CD14-positive monocyte (primary cell): ENCODE measurements at regions not wholly inside any gene's neighbourhood (a gene's known extent, or its start where the extent isn't known, plus 50 kb on each side); places are given as distances from the start of the nearest gene placed in this dataset.

ENCODE experiments used
- DNase-seq, 3 donors: peaks; one replicate each; pipeline ENCODE4 v3.0.0-alpha.2; 2011 to 2022
- H2AFZ ChIP-seq: 2 replicates; pipeline ENCODE4 v1.6.0; 2012; ENCODE audit warnings: mild to moderate bottlenecking, low read depth, low read length, inconsistent platforms; ENCODE audit not compliant: insufficient read depth, poor library complexity, severe bottlenecking
- H3K27ac ChIP-seq, 2 donors: 1 replicate in 1 of 2; 2 replicates in 1 of 2; pipeline ENCODE4 v1.5.1; 2012 to 2013; ENCODE audit warnings: low read length in 2 of 2, control low read depth in 1 of 2, inconsistent platforms in 1 of 2, low read depth in 1 of 2, mild to moderate bottlenecking in 1 of 2
- H3K27me3 ChIP-seq, 2 donors: one replicate each; pipeline versions ENCODE4 v1.6.0 to v1.6.1; 2011 to 2013; ENCODE audit warnings: low read length in 2 of 2; ENCODE audit not compliant: control insufficient read depth in 2 of 2, insufficient read depth in 2 of 2
- H3K36me3 ChIP-seq, 2 donors: replicated peaks in 1 of 2; 1 replicate in 1 of 2; 2 replicates in 1 of 2; pipeline versions ENCODE4 v1.5.1 to v1.6.1; 2012 to 2013; ENCODE audit warnings: low read length in 2 of 2, control low read depth in 1 of 2, inconsistent platforms in 1 of 2, mild to moderate bottlenecking in 1 of 2; ENCODE audit not compliant: insufficient read depth in 2 of 2, control insufficient read depth in 1 of 2
- H3K4me1 ChIP-seq, 2 donors: 1 replicate in 1 of 2; 2 replicates in 1 of 2; pipeline versions ENCODE4 v1.5.1 to v1.6.1; 2012 to 2013; ENCODE audit warnings: low read length in 2 of 2, control low read depth in 1 of 2, inconsistent platforms in 1 of 2, mild to moderate bottlenecking in 1 of 2, moderate library complexity in 1 of 2; ENCODE audit not compliant: insufficient read depth in 2 of 2, control insufficient read depth in 1 of 2
- H3K4me2 ChIP-seq: replicated peaks from 2 replicates; pipeline ENCODE3; 2012; ENCODE audit warnings: low read length, moderate library complexity, mild to moderate bottlenecking; ENCODE audit not compliant: poor library complexity, severe bottlenecking; ENCODE audit errors: extremely low read depth
- H3K4me3 ChIP-seq, 3 experiments: fragments of 200-600 bp in 1 of 3; sonication (generic) in 1 of 3; replicated peaks in 1 of 3; 1 replicate in 2 of 3; 2 replicates in 1 of 3; pipeline ENCODE4 v1.5.1; 2011 to 2013; ENCODE audit warnings: low read length in 3 of 3, mild to moderate bottlenecking in 3 of 3, control low read depth in 2 of 3, low read depth in 2 of 3, inconsistent platforms in 1 of 3, moderate library complexity in 1 of 3
- H3K79me2 ChIP-seq: 2 replicates; pipeline ENCODE4 v1.6.0; 2012; ENCODE audit warnings: mild to moderate bottlenecking, control low read depth, inconsistent platforms, low read length, moderate library complexity; ENCODE audit not compliant: insufficient read depth
- H3K9ac ChIP-seq: 2 replicates; pipeline ENCODE4 v1.6.0; 2017; ENCODE audit warnings: low read length, mild to moderate bottlenecking; ENCODE audit not compliant: insufficient read depth, poor library complexity, severe bottlenecking
- H3K9me3 ChIP-seq, 2 donors: replicated peaks in 1 of 2; 1 replicate in 1 of 2; 2 replicates in 1 of 2; pipeline versions ENCODE4 v1.5.1 to v1.6.1; 2012 to 2013; ENCODE audit warnings: low read length in 2 of 2, control low read depth in 1 of 2; ENCODE audit not compliant: control insufficient read depth in 1 of 2, insufficient read depth in 1 of 2
- H4K20me1 ChIP-seq: 2 replicates; pipeline ENCODE4 v1.6.0; 2012; ENCODE audit warnings: mild to moderate bottlenecking, low read length, control low read depth, moderate library complexity; ENCODE audit not compliant: insufficient read depth
- H3K27ac Mint-ChIP-seq, 7 donors: one replicate each; pipeline ENCODE4 v1.8.0; 2020; ENCODE audit warnings: mild to moderate bottlenecking in 7 of 7, mixed read lengths in 7 of 7, moderate library complexity in 6 of 7, inconsistent platforms in 2 of 7
- H3K27me3 Mint-ChIP-seq, 3 donors: one replicate each; pipeline ENCODE4 v1.8.0; 2021 to 2022; ENCODE audit warnings: low read depth in 3 of 3, mild to moderate bottlenecking in 3 of 3, mixed read lengths in 3 of 3, moderate library complexity in 3 of 3, inconsistent platforms in 1 of 3
- H3K36me3 Mint-ChIP-seq, 2 donors: one replicate each; pipeline ENCODE4 v1.8.0; 2020; ENCODE audit warnings: mixed read lengths in 2 of 2, inconsistent platforms in 1 of 2, mild to moderate bottlenecking in 1 of 2
- H3K4me1 Mint-ChIP-seq: one replicate; pipeline ENCODE4 v1.8.0; 2020; ENCODE audit warnings: mild to moderate bottlenecking, mixed read lengths
- H3K4me3 Mint-ChIP-seq, 2 donors: one replicate each; pipeline ENCODE4 v1.8.0; 2020; ENCODE audit warnings: mild to moderate bottlenecking in 2 of 2, mixed read lengths in 2 of 2, moderate library complexity in 1 of 2
- H3K9me3 Mint-ChIP-seq, 7 donors: one replicate each; pipeline ENCODE4 v1.8.0; 2020 to 2022; ENCODE audit warnings: mixed read lengths in 7 of 7, mild to moderate bottlenecking in 6 of 7, moderate library complexity in 6 of 7, inconsistent platforms in 2 of 7
- WGBS: methylation state at CpG from one replicate; pipeline ENCODE4 v1.1.5; 2013; ENCODE audit warnings: missing lambda C conversion rate; ENCODE audit not compliant: insufficient coverage; 5-methylcytosine and 5-hydroxymethylcytosine counted together
- intact Hi-C, 2 donors: fragments of 100-400 bp; cut with micrococcal nuclease; formaldehyde crosslinking; loops; one replicate each; pipeline versions ENCODE4 v1.15.0 to v1.15.1; 2023
- TF ChIP-seq, protein P1 (sequence below): fragments of 200-600 bp; IDR thresholded peaks from one replicate; pipeline ENCODE4 v1.8.0; 2022; ENCODE audit warnings: antibody characterized with exemption, mild to moderate bottlenecking

DNA sequence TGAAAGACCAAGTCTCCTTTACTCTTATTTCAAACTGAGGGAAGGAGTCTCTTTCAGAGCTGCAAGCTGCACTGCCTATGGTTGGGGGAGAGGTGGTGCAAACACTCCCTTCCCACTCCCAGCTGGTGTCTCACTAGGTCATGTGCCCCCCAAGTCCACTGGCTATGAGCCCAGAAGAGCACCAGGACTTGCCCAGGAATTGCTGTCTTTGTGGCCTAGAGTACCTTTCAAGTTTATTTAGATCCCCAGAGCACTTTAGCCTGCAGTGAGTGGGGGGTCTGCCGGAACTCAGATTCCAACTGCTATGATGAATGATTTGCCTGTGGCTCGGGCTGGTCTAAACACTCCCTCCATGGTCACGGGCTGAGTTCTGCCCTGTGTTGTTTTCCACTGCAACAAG is 192.6 kb upstream of the CITED2 start:
- Histone ChIP-seq H4K20me1 (no peaks in the 10 kb centered on the region), H3K79me2 (no peaks in the 10 kb centered on the region), H3K9ac (no peak overlapping the region), H3K4me3 (no peak overlapping the region), H3K4me2 (no peak overlapping the region), H3K4me1 (peaks cover 25 to 31% of the 10 kb centered on the region in 2 donors), H3K36me3 (no peaks in the 10 kb centered on the region), H2AFZ (no peak overlapping the region), H3K27ac (no peak overlapping the region), H3K9me3 (peaks cover 0 to 4% of the 10 kb centered on the region in 2 donors), H3K27me3 (no peaks in the 10 kb centered on the region)
- H3K4me3 Mint-ChIP-seq: no peak overlapping the region
- intact Hi-C loops: no loop called here
- H3K27ac Mint-ChIP-seq: peak overlapping the region in 3 of 7 donors; percentile 49 to 85 (median 76)
- H3K4me1 Mint-ChIP-seq: peaks cover 39% of the 10 kb centered on the region
- 82% methylated on average over 2 of the region's 3 CpGs for WGBS
- H3K9me3 Mint-ChIP-seq: peaks cover 2 to 10% (median 4%) of the 10 kb centered on the region in 7 donors
- no peaks in the 10 kb centered on the region for H3K36me3 Mint-ChIP-seq
- TF ChIP-seq, protein P1, sequence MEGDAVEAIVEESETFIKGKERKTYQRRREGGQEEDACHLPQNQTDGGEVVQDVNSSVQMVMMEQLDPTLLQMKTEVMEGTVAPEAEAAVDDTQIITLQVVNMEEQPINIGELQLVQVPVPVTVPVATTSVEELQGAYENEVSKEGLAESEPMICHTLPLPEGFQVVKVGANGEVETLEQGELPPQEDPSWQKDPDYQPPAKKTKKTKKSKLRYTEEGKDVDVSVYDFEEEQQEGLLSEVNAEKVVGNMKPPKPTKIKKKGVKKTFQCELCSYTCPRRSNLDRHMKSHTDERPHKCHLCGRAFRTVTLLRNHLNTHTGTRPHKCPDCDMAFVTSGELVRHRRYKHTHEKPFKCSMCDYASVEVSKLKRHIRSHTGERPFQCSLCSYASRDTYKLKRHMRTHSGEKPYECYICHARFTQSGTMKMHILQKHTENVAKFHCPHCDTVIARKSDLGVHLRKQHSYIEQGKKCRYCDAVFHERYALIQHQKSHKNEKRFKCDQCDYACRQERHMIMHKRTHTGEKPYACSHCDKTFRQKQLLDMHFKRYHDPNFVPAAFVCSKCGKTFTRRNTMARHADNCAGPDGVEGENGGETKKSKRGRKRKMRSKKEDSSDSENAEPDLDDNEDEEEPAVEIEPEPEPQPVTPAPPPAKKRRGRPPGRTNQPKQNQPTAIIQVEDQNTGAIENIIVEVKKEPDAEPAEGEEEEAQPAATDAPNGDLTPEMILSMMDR: no peak
- H3K27me3 Mint-ChIP-seq: no peaks in the 10 kb centered on the region
- no peak for DNase-seq

DNA sequence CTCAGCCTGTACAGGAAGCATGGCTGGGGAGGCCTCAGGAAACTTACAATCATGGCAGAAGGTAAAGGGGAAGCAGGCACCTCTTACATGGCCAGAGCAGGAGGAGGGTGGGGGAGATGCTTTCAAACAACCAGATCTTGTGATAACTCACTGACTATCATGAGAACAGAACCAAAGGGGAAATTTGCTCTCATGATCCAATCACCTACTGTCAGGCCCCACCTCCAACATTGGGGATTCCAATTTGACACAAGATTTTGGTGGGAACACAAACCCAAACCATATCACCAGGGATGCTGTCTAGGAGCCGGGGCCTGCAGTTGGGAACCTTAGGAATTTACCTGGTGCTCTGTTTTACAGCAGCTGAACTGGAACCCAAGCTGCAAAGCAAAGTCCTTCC is 191.1 kb upstream of the CITED2 start:
- Mint-ChIP-seq H3K4me3 (no peak overlapping the region), H3K9me3 (peaks cover 13 to 22% (median 16%) of the 10 kb centered on the region in 7 donors), H3K4me1 (peaks cover 39% of the 10 kb centered on the region), H3K36me3 (no peaks in the 10 kb centered on the region), H3K27me3 (peaks cover 0 to 2% (median 0%) of the 10 kb centered on the region in 3 donors), H3K27ac (no peak overlapping the region)
- no peak overlapping the region for H3K4me3 ChIP-seq
- no peak overlapping the region for H2AFZ ChIP-seq
- H3K4me2 ChIP-seq: no peak overlapping the region
- no peaks in the 10 kb centered on the region for H3K79me2 ChIP-seq
- no peaks in the 10 kb centered on the region for H3K27me3 ChIP-seq
- H3K4me1 ChIP-seq: peaks cover 25 to 31% of the 10 kb centered on the region in 2 donors
- no peak overlapping the region for H3K9ac ChIP-seq
- H4K20me1 ChIP-seq: no peaks in the 10 kb centered on the region
- TF ChIP-seq, protein P1: no peak
- peaks cover 4 to 6% of the 10 kb centered on the region in 2 donors for H3K9me3 ChIP-seq
- intact Hi-C loops: no loop called here
- H3K27ac ChIP-seq: no peak overlapping the region
- 0% methylated on average over 1 of the region's 1 CpG for WGBS
- DNase-seq: peak in 1 of 3 donors; percentile 35
- no peaks in the 10 kb centered on the region for H3K36me3 ChIP-seq
